RWPE2 (cell line): ENCODE measurements at regions not wholly inside any gene's neighbourhood (a gene's known extent, or its start where the extent isn't known, plus 50 kb on each side); places are given as distances from the start of the nearest gene placed in this dataset.

Source experiments
- ATAC-seq: fragments of 200-7000 bp; cut with Tn5 transposase; 3 replicates; pipeline ENCODE4 v1.9.1; 2021; ENCODE audit warnings: low read depth
- DNase-seq: peaks from one replicate; pipeline ENCODE4 v3.0.0-alpha.2; 2020; ENCODE audit warnings: low spot score
- H3K27ac ChIP-seq: fragments of 450-650 bp; 2 replicates; pipeline ENCODE4 v1.5.1; 2017; ENCODE audit warnings: mild to moderate bottlenecking; ENCODE audit not compliant: poor library complexity, severe bottlenecking
- H3K27me3 ChIP-seq: fragments of 250-450 bp; sonication (Bioruptor Pico); 2 replicates; pipeline ENCODE4 v1.5.1; 2021; ENCODE audit warnings: mild to moderate bottlenecking, moderate library complexity; ENCODE audit not compliant: insufficient read depth, poor library complexity, severe bottlenecking
- H3K36me3 ChIP-seq: fragments of 250-450 bp; sonication (Bioruptor Pico); 2 replicates; pipeline ENCODE4 v1.5.1; 2020; ENCODE audit warnings: low read depth, mild to moderate bottlenecking, moderate library complexity
- H3K4me1 ChIP-seq: fragments of 250-450 bp; sonication (Bioruptor Pico); 2 replicates; pipeline ENCODE4 v1.5.1; 2021; ENCODE audit warnings: mild to moderate bottlenecking, moderate library complexity; ENCODE audit not compliant: insufficient read depth, poor library complexity, severe bottlenecking
- H3K4me3 ChIP-seq: fragments of 250-450 bp; sonication (Bioruptor Pico); 2 replicates; pipeline ENCODE4 v1.5.1; 2021; ENCODE audit warnings: mild to moderate bottlenecking, moderate library complexity; ENCODE audit not compliant: severe bottlenecking
- H3K9me3 ChIP-seq: fragments of 250-450 bp; sonication (Bioruptor Pico); 2 replicates; pipeline ENCODE4 v1.5.1; 2021; ENCODE audit warnings: mild to moderate bottlenecking, moderate library complexity; ENCODE audit not compliant: severe bottlenecking
- CTCF ChIP-seq: fragments of 450-650 bp; IDR thresholded peaks from one replicate; pipeline ENCODE4 v1.5.1; 2017; ENCODE audit warnings: mild to moderate bottlenecking, moderate library complexity; ENCODE audit not compliant: poor library complexity, severe bottlenecking

GRCh38 chr16:85327731-85328675 is 215.7 kb upstream of the CIBAR2 start:
- Histone ChIP-seq H3K4me3 (no peak overlapping the region), H3K36me3 (no peaks in the 10 kb centered on the region), H3K27ac (no peak overlapping the region), H3K27me3 (no peaks in the 10 kb centered on the region), H3K9me3 (no peaks in the 10 kb centered on the region), H3K4me1 (peaks cover 11% of the 10 kb centered on the region)
- DNase-seq = no peak
- TF ChIP-seq CTCF = no peak
- no peak for ATAC-seq

- no peak for ATAC-seq
- H3K27me3 ChIP-seq = no peaks in the 10 kb centered on the region
- no peak for DNase-seq
- H3K4me3 ChIP-seq = no peak overlapping the region
- TF ChIP-seq CTCF = no peak
- no peaks in the 10 kb centered on the region for H3K9me3 ChIP-seq
- no peak overlapping the region for H3K27ac ChIP-seq
- H3K36me3 ChIP-seq = no peaks in the 10 kb centered on the region
- peaks cover 11% of the 10 kb centered on the region for H3K4me1 ChIP-seq
Observed at GRCh38 chr16:85328676-85329058, 216.4 kb upstream of the CIBAR2 start.

GRCh38 chr16:85329059-85329812 is 217.0 kb upstream of the CIBAR2 start:
- Histone ChIP-seq H3K36me3 (no peaks in the 10 kb centered on the region), H3K27ac (no peak overlapping the region), H3K4me3 (no peak overlapping the region), H3K4me1 (peaks cover 11% of the 10 kb centered on the region), H3K27me3 (no peaks in the 10 kb centered on the region), H3K9me3 (no peaks in the 10 kb centered on the region)
- DNase-seq (no peak), ATAC-seq (peak; percentile 38; the same call in 2 of the 3 replicates)
- TF ChIP-seq CTCF = no peak

GRCh38 chr16:85330006-85330693 is 217.9 kb upstream of the CIBAR2 start:
- H3K36me3 ChIP-seq = no peaks in the 10 kb centered on the region
- no peak overlapping the region for H3K27ac ChIP-seq
- peaks cover 11% of the 10 kb centered on the region for H3K4me1 ChIP-seq
- no peaks in the 10 kb centered on the region for H3K27me3 ChIP-seq
- ATAC-seq = no peak
- DNase-seq = no peak
- H3K9me3 ChIP-seq = no peaks in the 10 kb centered on the region
- TF ChIP-seq CTCF = no peak
- no peak overlapping the region for H3K4me3 ChIP-seq
